Neuronal stem cell (in vitro differentiated cells): ENCODE measurements at regions not wholly inside any gene's neighbourhood (a gene's known extent, or its start where the extent isn't known, plus 50 kb on each side); places are given as distances from the start of the nearest gene placed in this dataset.

Experiments used
- DNase-seq: peaks from one replicate; pipeline ENCODE4 v3.0.0-alpha.2; 2013; ENCODE audit warnings: low spot score
- H2AFZ ChIP-seq: one replicate; pipeline ENCODE4 v1.6.1; 2013; ENCODE audit warnings: mild to moderate bottlenecking, low read length, inconsistent platforms
- H2AK5ac ChIP-seq: 2 replicates; pipeline ENCODE4 v1.6.1; 2013; ENCODE audit warnings: low read depth, mild to moderate bottlenecking, inconsistent platforms, low read length, moderate library complexity, mixed read lengths
- H2BK120ac ChIP-seq: 2 replicates; pipeline ENCODE4 v1.6.1; 2013; ENCODE audit warnings: low read depth, mild to moderate bottlenecking, inconsistent platforms, low read length, moderate library complexity, mixed read lengths
- H2BK12ac ChIP-seq: one replicate; pipeline ENCODE4 v1.6.1; 2013; ENCODE audit warnings: low read length, inconsistent platforms
- H2BK15ac ChIP-seq: 2 replicates; pipeline ENCODE4 v1.6.1; 2013; ENCODE audit warnings: mild to moderate bottlenecking, low read length, inconsistent platforms, mixed read lengths
- H2BK5ac ChIP-seq: one replicate; pipeline ENCODE4 v1.6.1; 2013; ENCODE audit warnings: inconsistent platforms, mild to moderate bottlenecking, low read length, moderate library complexity
- H3K14ac ChIP-seq: one replicate; pipeline ENCODE4 v1.6.1; 2013; ENCODE audit warnings: low read length, inconsistent platforms
- H3K18ac ChIP-seq: 2 replicates; pipeline ENCODE4 v1.6.1; 2013; ENCODE audit warnings: low read length, inconsistent platforms
- H3K23ac ChIP-seq: 2 replicates; pipeline ENCODE4 v1.6.1; 2013; ENCODE audit warnings: low read depth, mild to moderate bottlenecking, mixed read lengths, low read length, inconsistent platforms; ENCODE audit not compliant: poor library complexity
- H3K27ac ChIP-seq: replicated peaks from 3 replicates; pipeline ENCODE4 v1.5.1; 2013; ENCODE audit warnings: low read length, inconsistent platforms
- H3K27me3 ChIP-seq, 3 experiments: 2 replicates each; pipeline ENCODE4 v1.6.1; 2013; ENCODE audit warnings: low read length in 3 of 3, mild to moderate bottlenecking in 2 of 3, inconsistent platforms in 1 of 3, low read depth in 1 of 3, mixed read lengths in 1 of 3, moderate library complexity in 1 of 3; ENCODE audit not compliant: control insufficient read depth in 3 of 3, insufficient read depth in 3 of 3
- H3K36me3 ChIP-seq, 2 donors: replicated peaks in 1 of 2; 2 replicates each; pipeline ENCODE4 v1.6.1; 2013; ENCODE audit warnings: low read length in 2 of 2; ENCODE audit not compliant: control insufficient read depth in 2 of 2, insufficient read depth in 2 of 2
- H3K4ac ChIP-seq: 2 replicates; pipeline ENCODE4 v1.6.1; 2013; ENCODE audit warnings: inconsistent platforms, mild to moderate bottlenecking, low read length, moderate library complexity
- H3K4me1 ChIP-seq, 2 donors: 1 replicate in 1 of 2; 2 replicates in 1 of 2; pipeline ENCODE4 v1.6.1; 2013; ENCODE audit warnings: low read length in 2 of 2, low read depth in 1 of 2; ENCODE audit not compliant: control insufficient read depth in 2 of 2, insufficient read depth in 1 of 2
- H3K4me2 ChIP-seq: one replicate; pipeline ENCODE4 v1.6.1; 2013; ENCODE audit warnings: mild to moderate bottlenecking, low read length, inconsistent platforms; ENCODE audit not compliant: insufficient read depth, poor library complexity, severe bottlenecking
- H3K4me3 ChIP-seq, 2 donors: 2 replicates each; pipeline ENCODE4 v1.5.1; 2013; ENCODE audit warnings: low read length in 2 of 2, mild to moderate bottlenecking in 2 of 2, inconsistent platforms in 1 of 2, moderate library complexity in 1 of 2
- H3K79me1 ChIP-seq: one replicate; pipeline ENCODE4 v1.6.1; 2013; ENCODE audit warnings: low read depth, mild to moderate bottlenecking, inconsistent platforms, low read length, moderate library complexity
- H3K9ac ChIP-seq: one replicate; pipeline ENCODE4 v1.6.1; 2013; ENCODE audit warnings: mild to moderate bottlenecking, low read depth, low read length, inconsistent platforms; ENCODE audit not compliant: poor library complexity
- H3K9me3 ChIP-seq, 2 donors: replicated peaks in 1 of 2; 2 replicates each; pipeline versions ENCODE3 to v1.6.1; 2013; ENCODE audit warnings: low read length in 2 of 2, mild to moderate bottlenecking in 2 of 2, inconsistent platforms in 1 of 2, low read depth in 1 of 2, mixed read lengths in 1 of 2, moderate library complexity in 1 of 2; ENCODE audit not compliant: control insufficient read depth in 2 of 2, insufficient read depth in 1 of 2
- H4K8ac ChIP-seq: one replicate; pipeline ENCODE4 v1.6.1; 2013; ENCODE audit warnings: low read depth, mild to moderate bottlenecking, inconsistent platforms, low read length, moderate library complexity
- H4K91ac ChIP-seq: one replicate; pipeline ENCODE4 v1.6.1; 2013; ENCODE audit warnings: low read length, low read depth, mild to moderate bottlenecking, inconsistent platforms; ENCODE audit not compliant: poor library complexity
- WGBS, 2 donors: extraction: QIAGEN DNeasy Blood & Tissue Kit; methylation state at CpG; one replicate each; pipeline ENCODE4 v1.1.7; 2013; ENCODE audit warnings: missing lambda C conversion rate in 2 of 2, mixed read lengths in 1 of 2; ENCODE audit not compliant: insufficient read length in 2 of 2, insufficient replicate concordance in 1 of 2; ENCODE audit errors: extremely low coverage in 2 of 2; 5-methylcytosine and 5-hydroxymethylcytosine counted together

DNA sequence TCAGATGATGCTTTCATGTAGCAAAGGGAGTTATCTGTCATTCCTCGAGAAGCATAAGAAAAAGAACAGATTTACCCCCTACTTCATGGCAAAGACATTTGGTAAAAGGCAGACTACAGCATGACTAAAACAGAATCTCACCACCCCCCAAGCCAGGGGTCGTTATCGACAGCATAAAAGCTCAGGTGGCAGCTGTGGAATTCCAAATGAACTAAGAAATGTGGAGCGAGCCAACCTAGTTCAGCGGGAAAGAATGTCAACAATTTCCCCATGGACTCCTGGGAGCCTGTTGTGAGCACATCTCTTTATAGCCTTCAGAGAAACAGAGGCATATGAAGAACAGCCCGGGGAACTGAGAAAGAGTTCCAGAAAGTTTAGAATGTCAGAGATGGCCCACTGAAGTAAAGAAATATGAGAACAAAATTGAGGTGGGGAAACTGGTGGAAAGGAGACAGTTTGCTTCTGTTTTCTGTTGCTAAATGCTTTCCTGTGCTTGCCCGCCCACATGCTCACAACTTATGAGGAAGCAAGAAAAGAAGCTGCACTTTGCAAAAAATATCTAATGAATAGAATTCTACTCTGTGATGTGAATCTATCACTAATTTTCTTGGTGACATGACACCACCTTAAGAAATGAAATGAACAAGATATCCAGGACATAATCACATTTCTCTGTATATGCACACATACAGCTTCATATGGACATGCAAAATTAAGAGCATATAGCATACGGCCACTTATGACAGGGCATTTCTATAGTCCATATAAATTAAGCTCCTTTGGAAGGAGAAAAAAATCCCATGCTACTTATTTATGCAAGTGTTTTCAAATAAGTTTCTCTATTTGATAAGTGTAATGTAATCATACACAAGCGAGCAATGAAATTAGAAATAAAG, 135.3 kb upstream of the MID1 start:
- no peak overlapping the region for H4K91ac ChIP-seq
- no peak overlapping the region for H4K8ac ChIP-seq
- no peak overlapping the region for H3K14ac ChIP-seq
- H3K23ac ChIP-seq, result no peak overlapping the region
- no peak overlapping the region for H3K4me2 ChIP-seq
- no peaks in the 10 kb centered on the region for H3K9me3 ChIP-seq
- H3K4ac ChIP-seq, result no peak overlapping the region
- no peak overlapping the region for H2BK120ac ChIP-seq
- no peak overlapping the region for H3K18ac ChIP-seq
- peak overlapping the region; percentile 87 for H3K27ac ChIP-seq
- H3K4me1 ChIP-seq, result peaks cover 6 to 27% of the 10 kb centered on the region in 2 donors
- no peak overlapping the region for H2AK5ac ChIP-seq
- peak; percentile 43 for DNase-seq
- H3K36me3 ChIP-seq, result no peaks in the 10 kb centered on the region
- H2AFZ ChIP-seq, result peak overlapping the region; percentile 48
- H2BK5ac ChIP-seq, result no peak overlapping the region
- H3K4me3 ChIP-seq, result no peak overlapping the region
- no peaks in the 10 kb centered on the region for H3K27me3 ChIP-seq
- WGBS, 2 donors, result no CpG with 5 or more reads among the region's 9 CpGs
- no peak overlapping the region for H3K9ac ChIP-seq
- H3K79me1 ChIP-seq, result no peaks in the 10 kb centered on the region
- H2BK15ac ChIP-seq, result no peak overlapping the region
- H2BK12ac ChIP-seq, result no peak overlapping the region

DNA sequence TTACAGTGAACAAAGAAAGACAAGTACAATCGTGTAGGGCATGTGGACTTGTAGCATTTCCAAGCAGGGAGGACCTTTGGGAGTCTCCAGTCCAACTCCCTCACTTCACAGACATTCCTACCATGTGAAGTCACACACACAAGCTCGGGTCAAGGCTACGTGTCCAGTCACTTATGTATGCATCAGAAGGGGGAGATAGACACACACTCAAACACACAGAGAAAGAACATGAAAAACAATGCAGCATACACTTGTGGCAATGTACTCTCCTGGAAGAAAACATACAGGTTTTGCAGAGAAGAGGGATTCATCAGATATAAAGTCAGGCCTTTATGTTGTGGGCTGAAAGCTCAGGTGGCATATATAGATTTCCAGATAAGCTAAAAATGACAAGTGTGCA, 136.1 kb upstream of the MID1 start:
- H3K4me3 ChIP-seq, result no peak overlapping the region

DNA sequence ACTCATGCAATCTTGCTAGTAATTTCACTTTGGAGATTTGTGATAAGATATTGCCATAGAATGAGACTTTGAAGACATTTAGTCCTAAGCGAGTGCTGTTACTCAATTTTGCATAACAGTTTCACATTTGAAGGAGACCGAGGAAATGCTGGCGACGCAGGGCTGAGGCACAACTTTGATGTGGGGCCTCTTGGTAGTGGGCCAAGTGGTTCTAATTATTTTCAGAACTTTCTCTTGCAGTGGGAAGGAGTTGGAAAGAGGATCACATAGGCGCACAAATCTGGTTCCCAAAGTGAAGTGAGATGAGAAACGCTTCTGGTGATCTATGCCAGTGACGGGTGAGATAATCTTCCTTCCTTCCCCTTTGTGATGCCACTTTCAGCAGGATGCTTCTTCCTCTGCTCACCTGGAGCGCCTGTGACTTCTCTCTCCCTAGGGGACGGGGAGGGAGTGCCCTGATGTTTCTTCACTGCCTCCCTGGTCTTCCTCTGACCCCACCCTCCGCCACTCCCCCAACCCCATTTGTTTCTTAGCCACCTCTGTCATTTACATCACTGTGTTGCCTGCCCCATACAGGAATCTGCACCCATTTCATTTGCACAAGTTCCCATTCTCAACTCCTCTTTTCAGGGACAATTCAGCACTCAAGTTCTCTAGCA, 138.9 kb upstream of the MID1 start:
- Histone ChIP-seq H2AK5ac (no peak overlapping the region), H2BK5ac (no peak overlapping the region), H2BK15ac (no peak overlapping the region), H3K9me3 (no peaks in the 10 kb centered on the region), H3K36me3 (no peaks in the 10 kb centered on the region), H2AFZ (no peak overlapping the region), H2BK12ac (no peak overlapping the region), H3K9ac (no peak overlapping the region), H3K4me2 (no peak overlapping the region), H3K14ac (no peak overlapping the region), H3K4me3 (no peak overlapping the region), H3K27ac (no peak overlapping the region), H3K23ac (no peak overlapping the region), H3K4ac (no peak overlapping the region), H3K27me3 (no peaks in the 10 kb centered on the region), H4K91ac (no peak overlapping the region), H4K8ac (no peak overlapping the region), H2BK120ac (no peak overlapping the region), H3K4me1 (peaks cover 5 to 18% of the 10 kb centered on the region in 2 donors), H3K79me1 (no peaks in the 10 kb centered on the region), H3K18ac (no peak overlapping the region)
- WGBS, 2 donors, result no CpG with 5 or more reads among the region's 10 CpGs
- no peak for DNase-seq

More for the DNA sequence above, 136.1 kb upstream of the MID1 start:
- Histone ChIP-seq H3K23ac (no peak overlapping the region), H2BK15ac (no peak overlapping the region), H2BK120ac (no peak overlapping the region), H4K91ac (no peak overlapping the region), H3K4ac (no peak overlapping the region), H3K27ac (peak overlapping the region; percentile 43), H4K8ac (no peak overlapping the region), H3K9ac (no peak overlapping the region), H3K18ac (no peak overlapping the region), H3K14ac (no peak overlapping the region), H3K36me3 (no peaks in the 10 kb centered on the region), H3K9me3 (no peaks in the 10 kb centered on the region), H3K79me1 (no peaks in the 10 kb centered on the region), H3K27me3 (no peaks in the 10 kb centered on the region), H3K4me1 (peaks cover 6 to 27% of the 10 kb centered on the region in 2 donors), H2AK5ac (no peak overlapping the region), H2AFZ (no peak overlapping the region), H3K4me2 (no peak overlapping the region), H2BK12ac (no peak overlapping the region), H2BK5ac (no peak overlapping the region)
- no peak for DNase-seq
- WGBS, 2 donors, result no CpG with 5 or more reads among the region's 3 CpGs

DNA sequence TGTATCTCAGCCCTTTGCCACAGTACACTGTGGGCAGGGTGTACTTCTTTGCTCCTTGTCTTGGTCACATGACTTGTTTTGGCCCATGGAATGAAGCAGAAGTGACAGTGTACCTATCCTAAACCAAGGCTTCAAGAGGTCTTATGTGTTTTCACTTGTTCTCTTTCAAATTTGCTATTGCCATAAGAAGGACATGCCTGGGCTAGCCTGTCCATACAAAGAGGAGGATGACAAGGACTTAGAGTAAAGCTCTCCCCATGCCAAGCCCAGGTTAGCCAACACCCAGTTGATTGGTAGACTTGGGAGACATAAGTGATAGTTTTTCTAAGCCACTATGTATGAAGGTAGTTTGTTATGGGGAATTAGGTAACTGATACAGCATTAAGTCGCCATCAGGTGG, 141.1 kb upstream of the MID1 start:
- H3K79me1 ChIP-seq, result no peaks in the 10 kb centered on the region
- no peak overlapping the region for H2BK15ac ChIP-seq
- H2BK120ac ChIP-seq, result no peak overlapping the region
- WGBS, 2 donors, result no CpG with 5 or more reads among the region's 1 CpG
- no peak overlapping the region for H3K9ac ChIP-seq
- H3K18ac ChIP-seq, result no peak overlapping the region
- no peak overlapping the region for H4K8ac ChIP-seq
- no peak overlapping the region for H3K27ac ChIP-seq
- no peak overlapping the region for H3K4ac ChIP-seq
- DNase-seq, result no peak
- H3K14ac ChIP-seq, result no peak overlapping the region
- no peaks in the 10 kb centered on the region for H3K36me3 ChIP-seq
- H3K4me2 ChIP-seq, result no peak overlapping the region
- H3K9me3 ChIP-seq, result no peaks in the 10 kb centered on the region
- H3K4me1 ChIP-seq, result peaks cover under 1 to 1% of the 10 kb centered on the region in 2 donors
- H2BK12ac ChIP-seq, result no peak overlapping the region
- H3K4me3 ChIP-seq, result no peak overlapping the region
- no peak overlapping the region for H2AFZ ChIP-seq
- H2AK5ac ChIP-seq, result no peak overlapping the region
- H4K91ac ChIP-seq, result no peak overlapping the region
- H2BK5ac ChIP-seq, result no peak overlapping the region
- H3K27me3 ChIP-seq, result no peaks in the 10 kb centered on the region
- no peak overlapping the region for H3K23ac ChIP-seq
